ENCODE measurements at regions not wholly inside any gene's neighbourhood (a gene's known extent, or its start where the extent isn't known, plus 50 kb on each side); places are given as distances from the start of the nearest gene placed in this dataset.

DNA sequence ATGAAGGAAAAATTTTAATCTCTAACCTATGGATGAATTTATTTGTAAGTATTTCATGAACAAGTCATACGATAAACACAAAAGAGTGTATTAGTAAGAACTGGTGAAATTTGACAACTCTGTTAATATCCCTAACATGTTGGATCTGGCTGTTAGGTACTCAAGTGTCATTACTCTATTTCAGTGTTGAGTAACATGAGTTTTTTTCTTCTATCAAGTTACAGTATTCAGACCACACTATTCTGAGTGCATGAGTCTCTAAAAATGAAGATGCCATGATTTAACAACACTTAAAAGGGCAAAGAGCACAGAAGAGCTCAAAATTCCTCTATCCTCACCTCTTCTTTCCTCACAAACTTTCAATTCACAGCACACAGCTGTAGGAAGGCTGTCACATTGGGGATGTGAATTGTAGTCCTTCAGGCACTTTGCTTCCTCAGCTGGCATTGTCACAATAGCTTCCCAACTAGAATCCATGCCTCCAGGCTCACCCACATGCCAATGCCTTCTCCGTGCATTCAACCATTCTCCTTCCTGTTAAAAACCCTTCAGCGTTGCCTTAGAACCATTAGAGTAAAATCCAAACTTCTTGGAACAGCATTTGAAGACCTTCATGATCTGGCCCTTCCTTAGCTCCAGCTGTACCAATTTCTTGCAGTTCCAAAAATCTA lies 73.7 kb upstream of the DBX2 start:
- intact Hi-C loops (cut with micrococcal nuclease): no loop called here
- Mint-ChIP-seq H3K4me3 (no peak overlapping the region), H3K9me3 (no peaks in the 10 kb centered on the region), H3K4me1 (ENCODE audit: low read depth) (no peaks in the 10 kb centered on the region), H3K27ac (no peak overlapping the region), H3K27me3 (peaks cover 2% of the 10 kb centered on the region), H3K36me3 (ENCODE audit: low read depth) (no peaks in the 10 kb centered on the region)
- no peak for ATAC-seq
- no peak for DNase-seq
- ChIA-PET POLR2A (no interaction called here), CTCF (no interaction called here)
- TF ChIP-seq, protein P1, sequence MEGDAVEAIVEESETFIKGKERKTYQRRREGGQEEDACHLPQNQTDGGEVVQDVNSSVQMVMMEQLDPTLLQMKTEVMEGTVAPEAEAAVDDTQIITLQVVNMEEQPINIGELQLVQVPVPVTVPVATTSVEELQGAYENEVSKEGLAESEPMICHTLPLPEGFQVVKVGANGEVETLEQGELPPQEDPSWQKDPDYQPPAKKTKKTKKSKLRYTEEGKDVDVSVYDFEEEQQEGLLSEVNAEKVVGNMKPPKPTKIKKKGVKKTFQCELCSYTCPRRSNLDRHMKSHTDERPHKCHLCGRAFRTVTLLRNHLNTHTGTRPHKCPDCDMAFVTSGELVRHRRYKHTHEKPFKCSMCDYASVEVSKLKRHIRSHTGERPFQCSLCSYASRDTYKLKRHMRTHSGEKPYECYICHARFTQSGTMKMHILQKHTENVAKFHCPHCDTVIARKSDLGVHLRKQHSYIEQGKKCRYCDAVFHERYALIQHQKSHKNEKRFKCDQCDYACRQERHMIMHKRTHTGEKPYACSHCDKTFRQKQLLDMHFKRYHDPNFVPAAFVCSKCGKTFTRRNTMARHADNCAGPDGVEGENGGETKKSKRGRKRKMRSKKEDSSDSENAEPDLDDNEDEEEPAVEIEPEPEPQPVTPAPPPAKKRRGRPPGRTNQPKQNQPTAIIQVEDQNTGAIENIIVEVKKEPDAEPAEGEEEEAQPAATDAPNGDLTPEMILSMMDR (IDR thresholded peaks at IDR 0.05): no peak

DNA sequence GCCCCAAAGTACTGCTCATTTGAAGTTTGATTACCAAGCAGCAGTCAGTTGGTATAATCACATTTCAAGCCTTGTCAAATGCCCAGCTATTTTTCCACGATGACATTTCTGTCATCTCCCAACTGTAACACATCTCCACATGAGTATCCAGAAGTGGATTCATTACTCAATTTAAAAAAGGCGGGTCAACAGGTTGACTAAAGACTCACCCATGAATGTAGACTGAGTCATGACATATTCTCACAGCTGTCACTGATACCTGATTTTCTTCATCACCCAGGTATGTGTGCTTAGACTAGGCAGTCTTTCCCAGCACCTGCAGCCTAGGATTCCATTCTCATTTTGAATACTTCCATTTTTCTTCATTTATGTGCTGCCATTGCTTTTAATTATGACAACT lies 75.1 kb upstream of the DBX2 start:
- H3K4me3 Mint-ChIP-seq: no peak overlapping the region
- CTCF ChIA-PET: interaction anchor here (1.0 kb wide), 1 partner anchor 44 kb away, joined by 3 read pairs; no protein-coding TSS in a partner anchor
- intact Hi-C loops (cut with micrococcal nuclease): no loop called here
- no peak overlapping the region for H3K27ac Mint-ChIP-seq
- H3K36me3 Mint-ChIP-seq (ENCODE audit: low read depth): no peaks in the 10 kb centered on the region
- ATAC-seq (no peak), DNase-seq (no peak)
- H3K9me3 Mint-ChIP-seq: no peaks in the 10 kb centered on the region
- POLR2A ChIA-PET: no interaction called here
- H3K27me3 Mint-ChIP-seq: peaks cover 2% of the 10 kb centered on the region
- H3K4me1 Mint-ChIP-seq (ENCODE audit: low read depth): no peaks in the 10 kb centered on the region
- TF ChIP-seq, protein P1 (IDR thresholded peaks at IDR 0.05): no peak

GRCh38 chr12:45128637-45129036 lies 77.7 kb upstream of the DBX2 start:
- Mint-ChIP-seq H3K4me1 (ENCODE audit: low read depth) (no peaks in the 10 kb centered on the region), H3K27me3 (peaks cover 5% of the 10 kb centered on the region), H3K27ac (no peak overlapping the region), H3K36me3 (ENCODE audit: low read depth) (no peaks in the 10 kb centered on the region), H3K9me3 (no peaks in the 10 kb centered on the region), H3K4me3 (no peak overlapping the region)
- DNase-seq (no peak), ATAC-seq (no peak)
- TF ChIP-seq, protein P1 (IDR thresholded peaks at IDR 0.05): no peak
- ChIA-PET CTCF (interaction anchor here (0.9 kb wide), 1 partner anchor 876 kb away, joined by 3 read pairs; no protein-coding TSS in a partner anchor), POLR2A (no interaction called here)
- intact Hi-C loops (cut with micrococcal nuclease): no loop called here

DNA sequence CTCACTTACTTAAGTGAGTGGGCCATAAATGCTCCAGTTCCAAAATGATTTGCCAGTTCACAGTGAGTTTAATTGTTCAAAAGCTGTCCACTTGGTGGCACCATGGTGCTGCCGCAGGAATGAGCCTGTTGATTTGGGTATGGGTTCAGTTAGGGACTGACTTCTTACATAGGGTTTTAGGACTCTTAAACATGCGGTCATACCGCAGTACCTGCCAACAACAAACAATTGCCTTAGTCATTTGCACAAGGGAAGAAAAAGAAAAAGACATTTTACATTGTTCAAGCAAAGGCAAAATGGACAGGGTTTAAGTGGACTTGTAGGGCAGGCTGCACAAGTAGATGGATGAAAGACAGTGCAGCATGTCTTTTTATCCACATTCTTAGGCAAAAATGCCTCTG lies 80.0 kb upstream of the DBX2 start:
- POLR2A ChIA-PET: no interaction called here
- TF ChIP-seq, protein P1 (IDR thresholded peaks at IDR 0.05): peak; percentile 64
- Mint-ChIP-seq H3K4me1 (ENCODE audit: low read depth) (no peaks in the 10 kb centered on the region), H3K27ac (no peak overlapping the region), H3K9me3 (no peaks in the 10 kb centered on the region), H3K36me3 (ENCODE audit: low read depth) (no peaks in the 10 kb centered on the region), H3K27me3 (peaks cover 10% of the 10 kb centered on the region), H3K4me3 (no peak overlapping the region)
- intact Hi-C loops (cut with micrococcal nuclease): no loop called here
- DNase-seq: peak; percentile 61
- CTCF ChIA-PET: interaction anchor here (1.5 kb wide), 1 partner anchor 413 kb away, joined by 3 read pairs; no protein-coding TSS in a partner anchor
- ATAC-seq: peak; percentile 68

- Mint-ChIP-seq H3K4me3 (no peak overlapping the region), H3K4me1 (ENCODE audit: low read depth) (no peaks in the 10 kb centered on the region), H3K27ac (no peak overlapping the region), H3K27me3 (peaks cover 10% of the 10 kb centered on the region), H3K9me3 (no peaks in the 10 kb centered on the region), H3K36me3 (ENCODE audit: low read depth) (no peaks in the 10 kb centered on the region)
- ChIA-PET POLR2A (no interaction called here), CTCF (interaction anchor here (1.5 to 1.7 kb wide), 2 partner anchors 11 to 412 kb away, joined by 3 to 5 read pairs; no protein-coding TSS in a partner anchor)
- no peak for ATAC-seq
- no peak for DNase-seq
- intact Hi-C loops (cut with micrococcal nuclease): no loop called here
- TF ChIP-seq, protein P1 (IDR thresholded peaks at IDR 0.05): no peak
These were observed 80.6 kb upstream of the DBX2 start for GRCh38 chr12:45131506-45131905.
